HG02610 (cell line): ENCODE measurements at regions not wholly inside any gene's neighbourhood (a gene's known extent, or its start where the extent isn't known, plus 50 kb on each side); places are given as distances from the start of the nearest gene placed in this dataset.
"Not testable (repeated sequence)": the region's sequence is repeated elsewhere in the genome, so short reads cannot be mapped to it uniquely, and the experiment has no call there.

ENCODE experiments used
- ATAC-seq: cut with Tn5 transposase; IDR thresholded peaks from one replicate; pipeline ENCODE4 v1.9.1; 2021; ENCODE audit warnings: mild to moderate bottlenecking, moderate library complexity; ENCODE audit not compliant: unreplicated experiment

GRCh38 chrX:77123917-77124316 lies 323.3 kb upstream of the FGF16 start:
- ATAC-seq = not testable (repeated sequence)

GRCh38 chrX:77127571-77127970 lies 319.6 kb upstream of the FGF16 start:
- ATAC-seq = not testable (repeated sequence)

GRCh38 chrX:77143907-77144306 lies 303.3 kb upstream of the FGF16 start:
- no peak for ATAC-seq

- ATAC-seq = no peak
Measured at GRCh38 chrX:77160301-77160700, 286.9 kb upstream of the FGF16 start.

GRCh38 chrX:77162777-77163176 lies 284.4 kb upstream of the FGF16 start:
- ATAC-seq = no peak

GRCh38 chrX:77167993-77168392 lies 279.2 kb upstream of the FGF16 start:
- ATAC-seq = no peak

- ATAC-seq = no peak
Measured at GRCh38 chrX:77174680-77175519, 272.3 kb upstream of the FGF16 start.

- no peak for ATAC-seq
Measured at GRCh38 chrX:77200663-77201062, 246.5 kb upstream of the FGF16 start.

GRCh38 chrX:77223046-77223445 lies 224.1 kb upstream of the FGF16 start:
- ATAC-seq = no peak

GRCh38 chrX:77264490-77264889 lies 182.7 kb upstream of the FGF16 start:
- no peak for ATAC-seq

- ATAC-seq = no peak
Measured at GRCh38 chrX:77275392-77275791, 171.8 kb upstream of the FGF16 start.

GRCh38 chrX:77276742-77277141 lies 170.4 kb upstream of the FGF16 start:
- ATAC-seq = no peak

- ATAC-seq = no peak
Measured at GRCh38 chrX:77277911-77278310, 169.3 kb upstream of the FGF16 start.

GRCh38 chrX:77279373-77279772 lies 167.8 kb upstream of the FGF16 start:
- not testable (repeated sequence) for ATAC-seq

GRCh38 chrX:77293331-77293995 lies 153.7 kb upstream of the FGF16 start:
- no peak for ATAC-seq

- ATAC-seq = no peak
Measured at GRCh38 chrX:77298296-77298695, 148.9 kb upstream of the FGF16 start.

- ATAC-seq = no peak
Measured at GRCh38 chrX:77298790-77299189, 148.4 kb upstream of the FGF16 start.

GRCh38 chrX:77299549-77299948 lies 147.6 kb upstream of the FGF16 start:
- ATAC-seq = no peak

- no peak for ATAC-seq
Measured at GRCh38 chrX:77342004-77342403, 105.2 kb upstream of the FGF16 start.

GRCh38 chrX:77346859-77347258 lies 100.3 kb upstream of the FGF16 start:
- no peak for ATAC-seq

- no peak for ATAC-seq
Measured at GRCh38 chrX:77347572-77347971, 99.6 kb upstream of the FGF16 start.

GRCh38 chrX:77389891-77390290 lies 57.3 kb upstream of the FGF16 start:
- no peak for ATAC-seq
